C1 segment of cervical spinal cord (tissue), 14 donors: ENCODE measurements at regions not wholly inside any gene's neighbourhood (a gene's known extent, or its start where the extent isn't known, plus 50 kb on each side); places are given as distances from the start of the nearest gene placed in this dataset.

Experiments
- DNase-seq, 14 donors: peaks; one replicate each; lab custom pipeline; 2025; lab: John Stamatoyannopoulos, UW

- DNase-seq: no peak
Measured at GRCh38 chr10:29151005-29151404, 137.9 kb upstream of the LYZL1 start.

DNA sequence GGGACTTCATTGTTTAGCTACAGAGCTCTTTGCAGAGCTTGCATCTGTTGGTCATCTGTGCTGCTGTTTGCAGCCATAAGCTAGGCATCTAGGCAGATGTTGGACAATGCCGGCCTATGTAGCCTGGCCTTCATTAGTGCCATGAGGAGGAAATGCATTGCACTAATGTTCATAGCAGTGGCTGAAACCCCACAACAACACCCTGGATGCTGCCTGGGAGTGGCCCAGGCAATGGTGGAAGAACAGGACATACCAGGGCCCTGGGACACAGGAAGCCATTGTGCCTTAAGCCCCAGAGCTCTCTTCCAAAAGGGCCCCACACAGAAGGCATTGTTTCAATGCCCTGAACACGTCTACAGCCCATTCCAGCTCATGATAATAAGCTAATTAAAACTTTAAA, 131.5 kb upstream of the LYZL1 start:
- DNase-seq: peak in 10 of 14 donors; percentile 5 to 68 (median 16)

- DNase-seq: no peak
Measured at GRCh38 chr10:29158066-29158465, 130.8 kb upstream of the LYZL1 start.

DNA sequence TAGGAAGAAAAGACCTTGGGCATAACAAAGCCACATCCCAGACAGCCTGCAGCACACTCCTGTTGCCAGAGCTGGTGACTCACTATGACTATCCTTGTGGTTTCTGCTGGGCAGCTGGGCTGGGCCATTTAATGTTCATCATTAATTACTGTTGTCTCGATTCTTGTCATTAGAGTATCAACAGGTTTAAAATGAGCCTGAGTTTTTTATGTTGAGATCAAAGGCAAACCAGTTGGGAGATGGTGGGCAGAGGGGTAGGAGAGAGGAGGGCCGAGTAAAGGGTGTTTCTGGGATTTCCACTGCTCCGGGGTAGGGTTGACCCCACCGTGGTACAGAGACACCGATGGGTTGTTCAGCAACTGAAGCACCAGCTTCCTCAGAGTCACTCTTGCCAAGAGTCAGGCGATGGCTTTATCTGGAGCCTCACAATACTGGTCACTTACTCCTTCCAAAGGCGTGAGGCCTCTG, 128.7 kb upstream of the LYZL1 start:
- DNase-seq: no peak

- DNase-seq: no peak
Measured at GRCh38 chr10:29163746-29164145, 125.1 kb upstream of the LYZL1 start.

DNA sequence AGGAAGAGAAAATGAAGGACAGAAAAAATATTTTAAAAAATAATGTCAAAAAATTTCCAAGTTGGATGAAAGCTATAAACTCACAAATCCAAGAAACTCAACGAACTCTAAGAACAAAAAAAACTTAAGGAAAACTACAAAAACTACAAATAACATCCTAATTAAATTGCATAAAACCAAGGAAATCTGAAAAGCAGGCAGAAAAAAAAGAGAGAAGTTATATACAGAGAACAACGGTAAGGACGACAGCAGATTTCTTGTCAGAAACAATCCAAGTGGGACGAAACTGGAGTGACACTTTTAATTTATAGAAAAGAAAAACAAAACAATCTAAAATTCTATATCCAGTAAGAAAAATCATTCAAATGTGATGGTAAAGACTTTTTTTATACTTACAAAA, 122.2 kb upstream of the LYZL1 start:
- DNase-seq: no peak

GRCh38 chr10:29169021-29169420, 119.8 kb upstream of the LYZL1 start:
- DNase-seq: no peak

DNA sequence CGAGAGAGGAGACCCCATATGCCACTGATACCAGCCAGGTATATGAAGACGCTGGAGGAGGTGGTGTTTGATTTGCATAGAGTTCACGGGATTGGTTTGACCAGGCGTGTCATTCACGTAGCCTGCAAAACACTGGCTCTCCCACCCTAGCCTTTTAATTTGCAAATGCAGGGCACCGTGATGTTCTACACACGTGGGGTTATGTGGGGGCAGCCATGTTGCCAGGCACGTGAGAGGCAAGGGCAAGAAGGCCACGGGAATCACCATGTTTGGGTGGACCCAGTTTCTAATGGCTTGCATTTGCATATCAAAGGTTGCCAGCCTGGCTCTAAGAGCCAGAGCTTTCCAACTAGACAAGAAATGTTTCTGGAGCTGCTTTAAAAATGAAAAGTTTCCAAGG, 117.2 kb upstream of the LYZL1 start:
- DNase-seq: no peak

DNA sequence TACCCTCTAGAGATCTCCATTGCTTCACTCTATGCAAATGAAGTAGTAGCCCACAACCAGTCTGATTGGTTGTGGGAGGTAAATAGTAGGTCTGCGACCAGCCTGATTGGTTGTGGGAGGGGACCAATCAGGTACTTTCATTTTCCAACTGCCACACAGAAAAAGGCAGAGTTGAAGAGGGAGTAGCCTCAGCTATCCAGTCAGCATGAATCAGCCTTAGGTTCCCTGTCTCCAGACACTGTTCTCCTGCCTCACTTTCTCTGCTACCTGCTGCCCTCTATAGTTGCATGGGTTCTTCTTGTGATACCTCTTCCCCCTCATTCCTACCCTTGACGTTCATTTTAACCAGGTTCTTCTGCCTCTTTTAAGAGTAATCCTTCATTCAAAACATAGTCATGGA, 114.5 kb upstream of the LYZL1 start:
- no peak for DNase-seq

DNA sequence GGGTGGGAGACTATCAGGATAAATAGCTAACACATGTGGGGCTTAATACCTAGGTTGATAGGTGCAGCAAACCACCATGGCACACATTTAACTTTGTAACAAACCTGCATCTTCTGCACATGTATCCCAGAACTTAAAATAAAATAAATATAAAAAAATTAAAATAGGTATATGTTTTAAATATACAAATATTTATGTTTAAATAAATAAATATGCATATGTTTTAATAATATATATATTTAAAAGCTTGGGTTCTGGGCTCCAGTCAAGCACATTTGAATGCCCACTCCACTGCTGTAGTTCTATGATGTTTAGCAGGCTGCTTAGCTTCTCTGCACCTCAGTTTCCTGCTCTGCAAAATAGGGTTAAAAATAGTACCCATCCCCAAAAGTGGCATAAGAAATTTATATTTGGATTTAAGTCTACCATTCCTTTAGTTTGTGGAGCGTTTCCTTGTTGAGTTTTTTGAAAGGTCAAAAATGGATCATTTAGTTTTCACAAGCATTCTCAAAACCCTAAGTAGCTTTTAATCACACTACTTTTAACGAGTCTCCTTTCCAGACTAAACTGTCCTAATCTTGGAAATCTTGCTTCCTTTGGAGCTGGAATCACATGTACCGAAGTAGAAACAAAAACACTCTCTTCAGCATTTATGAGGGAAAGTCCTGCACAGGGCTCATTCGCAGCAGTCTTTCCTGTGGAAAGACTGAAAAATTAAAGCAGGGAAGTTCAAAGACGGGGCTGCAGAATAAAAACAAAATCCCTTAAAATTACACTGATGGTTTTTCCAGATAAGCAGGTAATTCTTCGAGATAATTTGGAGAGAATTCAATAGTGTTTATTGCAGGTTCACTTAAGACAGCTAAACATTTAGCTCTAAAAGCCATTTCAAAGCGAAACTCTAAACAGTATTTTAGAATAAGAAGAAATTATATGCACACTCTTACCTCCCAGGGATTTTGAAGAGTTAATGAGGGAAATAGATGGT, 111.7 kb upstream of the LYZL1 start:
- no peak for DNase-seq

DNA sequence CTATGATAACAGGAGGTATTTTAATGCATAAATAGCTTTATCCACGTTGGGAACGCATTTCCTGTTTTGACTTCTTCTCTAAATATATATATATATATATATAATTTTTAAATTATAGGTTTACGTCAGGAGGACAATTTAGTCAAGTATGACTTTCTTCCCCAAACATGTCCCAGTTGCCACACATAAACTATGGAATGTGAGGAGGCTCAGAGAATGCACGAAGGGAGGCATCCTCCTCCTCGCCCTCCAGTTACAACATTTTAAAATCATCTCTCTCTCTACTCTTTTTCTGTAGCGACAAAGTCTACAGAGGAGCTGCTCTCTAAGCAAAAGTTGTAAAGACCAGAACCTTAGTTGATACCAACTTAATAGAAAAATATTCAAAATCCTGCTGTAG, 106.9 kb upstream of the LYZL1 start:
- no peak for DNase-seq

DNA sequence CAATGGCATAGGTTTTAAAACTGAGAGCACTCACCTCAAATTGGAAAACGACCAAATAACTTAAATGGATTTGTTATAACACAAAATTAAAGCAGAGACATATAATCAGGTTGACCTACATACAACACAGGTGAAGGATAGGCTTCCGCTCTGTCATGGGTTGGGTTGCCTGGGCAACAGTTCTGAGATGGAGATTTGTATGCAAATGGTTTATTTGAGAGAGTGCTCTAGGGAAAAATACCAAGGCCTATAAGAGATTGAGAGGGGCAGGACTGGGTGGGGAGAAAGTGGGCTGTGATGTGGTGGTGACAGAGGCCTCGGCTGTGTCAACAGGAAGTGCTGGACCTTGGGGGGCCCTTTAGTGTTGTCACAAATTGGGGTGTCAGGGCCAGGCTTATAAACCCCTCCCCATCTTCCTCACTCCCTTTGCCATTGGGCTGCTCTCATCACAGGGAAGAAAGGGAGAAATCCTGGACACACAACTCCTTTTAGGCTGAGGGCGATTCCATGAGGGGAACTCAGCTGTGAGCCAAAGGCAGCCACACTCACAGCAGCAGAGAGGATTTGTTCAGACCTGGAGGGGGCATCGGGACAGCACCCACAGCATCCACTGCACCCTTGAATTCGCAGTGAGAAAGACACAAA, 105.4 kb upstream of the LYZL1 start:
- DNase-seq: no peak

DNA sequence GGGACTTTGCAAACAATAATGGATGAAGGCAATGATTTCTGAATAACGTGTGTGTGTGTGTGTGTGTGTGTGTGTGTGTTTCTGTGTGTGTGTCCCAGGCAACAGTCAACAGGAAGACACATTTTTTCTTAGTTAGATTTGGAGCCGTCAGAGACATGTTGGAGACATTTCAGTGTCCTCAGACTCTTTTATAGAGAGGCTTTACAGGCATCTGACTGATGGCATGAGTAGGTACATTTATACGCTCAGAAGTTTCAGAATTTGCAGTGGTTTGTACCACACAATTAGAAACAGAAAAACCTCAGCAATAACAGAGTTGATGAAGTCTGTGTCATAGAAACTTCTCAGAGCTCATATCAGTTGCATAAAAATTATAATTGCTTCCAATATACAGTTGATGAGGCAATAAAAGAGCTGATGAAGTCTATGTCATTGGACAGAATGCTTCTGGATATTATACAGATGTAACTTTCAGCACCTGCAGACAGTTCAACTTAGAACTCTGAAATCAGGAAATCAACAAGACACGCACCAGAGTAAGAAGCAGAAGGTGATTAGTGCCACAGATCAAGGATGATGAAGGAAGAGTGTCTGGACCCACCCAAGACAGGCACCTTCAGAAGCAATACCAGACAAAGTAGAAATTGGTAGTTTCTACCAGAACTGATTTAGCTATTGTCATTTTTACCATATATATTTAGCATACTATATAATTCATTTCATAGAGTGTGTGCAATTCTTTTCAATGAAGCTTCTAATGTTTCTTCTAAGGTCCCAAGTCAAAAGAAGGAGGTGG, 104.5 kb upstream of the LYZL1 start:
- DNase-seq: no peak

- DNase-seq: no peak
Measured at GRCh38 chr10:29185050-29185449, 103.8 kb upstream of the LYZL1 start.

- no peak for DNase-seq
Measured at GRCh38 chr10:29186221-29186620, 102.6 kb upstream of the LYZL1 start.

DNA sequence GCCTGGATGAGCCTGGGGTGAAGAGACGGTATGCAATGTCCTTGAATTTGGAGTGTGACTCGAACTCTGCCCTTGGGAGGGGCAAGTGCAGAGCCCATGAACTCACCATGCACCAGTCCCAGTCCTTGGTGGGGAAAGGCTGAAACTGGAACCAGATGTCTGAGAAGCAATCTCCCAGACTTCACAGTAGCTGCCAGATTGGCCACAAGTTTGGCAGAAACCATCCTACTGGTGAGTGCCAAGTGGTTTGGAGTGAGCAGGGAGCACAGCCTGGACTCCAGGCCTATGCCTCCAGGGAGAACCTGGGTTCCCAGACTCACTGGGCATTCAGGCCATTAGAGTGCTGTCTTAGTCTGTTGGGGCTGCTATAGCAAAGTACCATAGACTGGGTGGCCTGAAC, 99.6 kb upstream of the LYZL1 start:
- DNase-seq: no peak

- DNase-seq: no peak
Measured at GRCh38 chr10:29191674-29192073, 97.2 kb upstream of the LYZL1 start.

GRCh38 chr10:29199339-29199738, 89.5 kb upstream of the LYZL1 start:
- no peak for DNase-seq

- no peak for DNase-seq
Measured at GRCh38 chr10:29199941-29200679, 88.8 kb upstream of the LYZL1 start.

- DNase-seq: no peak
Measured at GRCh38 chr10:29202386-29202940, 86.4 kb upstream of the LYZL1 start.

- DNase-seq: no peak
Measured at GRCh38 chr10:29203432-29203831, 85.4 kb upstream of the LYZL1 start.
